ENCODE measurements at regions not wholly inside any gene's neighbourhood (a gene's known extent, or its start where the extent isn't known, plus 50 kb on each side); places are given as distances from the start of the nearest gene placed in this dataset.
"Not testable (repeated sequence)": the region's sequence is repeated elsewhere in the genome, so short reads cannot be mapped to it uniquely, and the experiment has no call there.

- H3K36me3 Mint-ChIP-seq (ENCODE audit: low read depth), result no peaks in the 10 kb centered on the region
- H3K4me3 Mint-ChIP-seq, result no peak overlapping the region
- H3K9me3 Mint-ChIP-seq, result peaks cover 21% of the 10 kb centered on the region
- H3K4me1 Mint-ChIP-seq, result no peaks in the 10 kb centered on the region
- no peaks in the 10 kb centered on the region for H3K27me3 Mint-ChIP-seq
- ChIA-PET POLR2A (no interaction called here), CTCF (no interaction called here)
- H3K27ac Mint-ChIP-seq, result no peak overlapping the region
- no peak for DNase-seq
Measured at GRCh38 chr9:22992780-22993179, 546.2 kb downstream of the DMRTA1 start.

GRCh38 chr9:22997923-22998322 is 551.3 kb downstream of the DMRTA1 start:
- H3K27me3 Mint-ChIP-seq, result no peaks in the 10 kb centered on the region
- H3K27ac Mint-ChIP-seq, result no peak overlapping the region
- no peak for DNase-seq
- H3K4me3 Mint-ChIP-seq, result no peak overlapping the region
- H3K36me3 Mint-ChIP-seq (ENCODE audit: low read depth), result no peaks in the 10 kb centered on the region
- ChIA-PET POLR2A (no interaction called here), CTCF (no interaction called here)
- peaks cover 28% of the 10 kb centered on the region for H3K9me3 Mint-ChIP-seq
- H3K4me1 Mint-ChIP-seq, result no peaks in the 10 kb centered on the region

- Mint-ChIP-seq H3K9me3 (peaks cover 2% of the 10 kb centered on the region), H3K4me3 (no peak overlapping the region), H3K27ac (no peak overlapping the region), H3K4me1 (no peaks in the 10 kb centered on the region), H3K36me3 (ENCODE audit: low read depth) (no peaks in the 10 kb centered on the region), H3K27me3 (no peaks in the 10 kb centered on the region)
- no peak for DNase-seq
- POLR2A ChIA-PET, result no interaction called here
- CTCF ChIA-PET, result no interaction called here
Measured at GRCh38 chr9:23005156-23005555, 558.5 kb downstream of the DMRTA1 start.

GRCh38 chr9:23006127-23006526 is 559.5 kb downstream of the DMRTA1 start:
- ChIA-PET CTCF (no interaction called here), POLR2A (no interaction called here)
- Mint-ChIP-seq H3K27ac (no peak overlapping the region), H3K4me1 (no peaks in the 10 kb centered on the region), H3K4me3 (no peak overlapping the region), H3K36me3 (ENCODE audit: low read depth) (no peaks in the 10 kb centered on the region), H3K27me3 (no peaks in the 10 kb centered on the region), H3K9me3 (no peaks in the 10 kb centered on the region)
- no peak for DNase-seq

DNA sequence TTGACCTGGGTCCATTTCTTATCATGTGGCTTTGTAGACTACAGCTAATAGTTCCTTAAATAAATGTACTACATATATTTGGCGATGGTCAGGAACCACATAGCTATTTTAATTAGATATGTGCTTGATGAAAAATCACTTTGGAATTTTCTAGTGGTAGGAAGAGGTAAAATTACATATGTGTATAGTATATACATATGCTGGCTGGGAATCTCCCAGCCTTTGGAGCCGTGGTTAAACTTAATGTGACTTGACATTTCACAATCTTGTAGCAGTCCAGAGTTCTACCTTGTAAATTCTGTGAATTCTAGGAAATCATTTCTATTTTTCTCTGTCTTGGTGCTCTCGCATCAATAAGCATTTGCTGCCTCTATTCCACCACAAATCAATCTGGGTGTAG is 565.0 kb downstream of the DMRTA1 start:
- H3K4me1 Mint-ChIP-seq, result no peaks in the 10 kb centered on the region
- no peaks in the 10 kb centered on the region for H3K27me3 Mint-ChIP-seq
- POLR2A ChIA-PET, result no interaction called here
- H3K9me3 Mint-ChIP-seq, result no peaks in the 10 kb centered on the region
- no peak overlapping the region for H3K27ac Mint-ChIP-seq
- H3K36me3 Mint-ChIP-seq (ENCODE audit: low read depth), result no peaks in the 10 kb centered on the region
- no peak for DNase-seq
- no peak overlapping the region for H3K4me3 Mint-ChIP-seq
- CTCF ChIA-PET, result no interaction called here

- DNase-seq, result no peak
- Mint-ChIP-seq H3K36me3 (ENCODE audit: low read depth) (no peaks in the 10 kb centered on the region), H3K27me3 (no peaks in the 10 kb centered on the region), H3K27ac (no peak overlapping the region), H3K4me1 (no peaks in the 10 kb centered on the region), H3K4me3 (no peak overlapping the region), H3K9me3 (no peaks in the 10 kb centered on the region)
- ChIA-PET CTCF (no interaction called here), POLR2A (no interaction called here)
Measured at GRCh38 chr9:23015557-23015956, 568.9 kb downstream of the DMRTA1 start.

GRCh38 chr9:23036416-23036815 is 589.8 kb downstream of the DMRTA1 start:
- H3K9me3 Mint-ChIP-seq, result no peaks in the 10 kb centered on the region
- no peak overlapping the region for H3K4me3 Mint-ChIP-seq
- POLR2A ChIA-PET, result no interaction called here
- H3K36me3 Mint-ChIP-seq (ENCODE audit: low read depth), result no peaks in the 10 kb centered on the region
- no peaks in the 10 kb centered on the region for H3K27me3 Mint-ChIP-seq
- no peak overlapping the region for H3K27ac Mint-ChIP-seq
- H3K4me1 Mint-ChIP-seq, result no peaks in the 10 kb centered on the region
- CTCF ChIA-PET, result interaction anchor here (0.5 kb wide), 1 partner anchor 223 kb away, joined by 4 read pairs; no protein-coding TSS in a partner anchor
- DNase-seq, result no peak

GRCh38 chr9:23039402-23039801 is 592.8 kb downstream of the DMRTA1 start:
- no peak for DNase-seq
- ChIA-PET POLR2A (no interaction called here), CTCF (no interaction called here)
- no peaks in the 10 kb centered on the region for H3K27me3 Mint-ChIP-seq
- H3K9me3 Mint-ChIP-seq, result no peaks in the 10 kb centered on the region
- H3K4me1 Mint-ChIP-seq, result no peaks in the 10 kb centered on the region
- H3K27ac Mint-ChIP-seq, result no peak overlapping the region
- H3K4me3 Mint-ChIP-seq, result no peak overlapping the region
- no peaks in the 10 kb centered on the region for H3K36me3 Mint-ChIP-seq (ENCODE audit: low read depth)

GRCh38 chr9:23041466-23041865 is 594.8 kb downstream of the DMRTA1 start:
- H3K9me3 Mint-ChIP-seq, result no peaks in the 10 kb centered on the region
- H3K27me3 Mint-ChIP-seq, result no peaks in the 10 kb centered on the region
- H3K27ac Mint-ChIP-seq, result no peak overlapping the region
- H3K4me1 Mint-ChIP-seq, result no peaks in the 10 kb centered on the region
- no peaks in the 10 kb centered on the region for H3K36me3 Mint-ChIP-seq (ENCODE audit: low read depth)
- H3K4me3 Mint-ChIP-seq, result no peak overlapping the region
- no peak for DNase-seq
- ChIA-PET CTCF (no interaction called here), POLR2A (no interaction called here)

GRCh38 chr9:23044549-23044948 is 597.9 kb downstream of the DMRTA1 start:
- ChIA-PET POLR2A (no interaction called here), CTCF (no interaction called here)
- Mint-ChIP-seq H3K4me3 (no peak overlapping the region), H3K4me1 (no peaks in the 10 kb centered on the region), H3K36me3 (ENCODE audit: low read depth) (no peaks in the 10 kb centered on the region), H3K9me3 (peaks cover 4% of the 10 kb centered on the region), H3K27me3 (no peaks in the 10 kb centered on the region), H3K27ac (no peak overlapping the region)
- no peak for DNase-seq

DNA sequence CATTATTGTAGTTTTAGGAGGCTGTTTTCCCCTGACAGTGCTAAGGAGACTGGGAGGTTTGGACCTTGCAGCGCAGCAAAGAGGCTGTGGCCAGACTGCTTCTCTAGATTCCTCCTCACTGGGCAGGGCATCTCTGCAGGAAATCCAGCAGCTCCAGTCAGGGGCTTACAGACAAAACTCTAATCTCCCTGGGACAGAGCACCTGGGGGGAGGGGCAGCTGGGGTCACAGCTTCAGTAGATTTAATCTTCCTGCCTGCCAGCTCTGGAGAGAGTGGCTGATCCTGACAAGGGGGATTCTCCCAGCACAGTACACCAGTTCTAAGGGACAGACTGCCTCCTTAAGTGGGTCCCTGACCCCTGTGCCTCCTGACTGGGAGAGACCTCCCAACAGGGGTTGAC is 599.4 kb downstream of the DMRTA1 start:
- H3K36me3 Mint-ChIP-seq (ENCODE audit: low read depth); DNase-seq; H3K27me3 Mint-ChIP-seq; H3K9me3 Mint-ChIP-seq; H3K27ac Mint-ChIP-seq; H3K4me3 Mint-ChIP-seq; POLR2A ChIA-PET; H3K4me1 Mint-ChIP-seq; CTCF ChIA-PET: not testable (repeated sequence)

- DNase-seq, result no peak
- POLR2A ChIA-PET, result no interaction called here
- CTCF ChIA-PET, result no interaction called here
Measured at GRCh38 chr9:23050548-23050947, 603.9 kb downstream of the DMRTA1 start.

GRCh38 chr9:23073136-23073535 is 626.5 kb downstream of the DMRTA1 start:
- ChIA-PET POLR2A (no interaction called here), CTCF (no interaction called here)
- no peaks in the 10 kb centered on the region for H3K36me3 Mint-ChIP-seq (ENCODE audit: low read depth)
- no peak overlapping the region for H3K4me3 Mint-ChIP-seq
- H3K27ac Mint-ChIP-seq, result no peak overlapping the region
- H3K9me3 Mint-ChIP-seq, result peaks cover 6% of the 10 kb centered on the region
- no peaks in the 10 kb centered on the region for H3K4me1 Mint-ChIP-seq
- no peak for DNase-seq
- H3K27me3 Mint-ChIP-seq, result no peaks in the 10 kb centered on the region

More at GRCh38 chr9:23050548-23050947, 603.9 kb downstream of the DMRTA1 start:
- no peaks in the 10 kb centered on the region for H3K4me1 Mint-ChIP-seq
- H3K4me3 Mint-ChIP-seq, result no peak overlapping the region
- H3K9me3 Mint-ChIP-seq, result peaks cover 4% of the 10 kb centered on the region
- no peaks in the 10 kb centered on the region for H3K27me3 Mint-ChIP-seq
- H3K27ac Mint-ChIP-seq, result no peak overlapping the region
- H3K36me3 Mint-ChIP-seq (ENCODE audit: low read depth), result no peaks in the 10 kb centered on the region

GRCh38 chr9:23079798-23080197 is 633.2 kb downstream of the DMRTA1 start:
- POLR2A ChIA-PET, result no interaction called here
- H3K4me1 Mint-ChIP-seq, result no peaks in the 10 kb centered on the region
- peaks cover 11% of the 10 kb centered on the region for H3K9me3 Mint-ChIP-seq
- no peak for DNase-seq
- CTCF ChIA-PET, result no interaction called here
- no peak overlapping the region for H3K27ac Mint-ChIP-seq
- H3K27me3 Mint-ChIP-seq, result no peaks in the 10 kb centered on the region
- no peak overlapping the region for H3K4me3 Mint-ChIP-seq
- no peaks in the 10 kb centered on the region for H3K36me3 Mint-ChIP-seq (ENCODE audit: low read depth)

DNA sequence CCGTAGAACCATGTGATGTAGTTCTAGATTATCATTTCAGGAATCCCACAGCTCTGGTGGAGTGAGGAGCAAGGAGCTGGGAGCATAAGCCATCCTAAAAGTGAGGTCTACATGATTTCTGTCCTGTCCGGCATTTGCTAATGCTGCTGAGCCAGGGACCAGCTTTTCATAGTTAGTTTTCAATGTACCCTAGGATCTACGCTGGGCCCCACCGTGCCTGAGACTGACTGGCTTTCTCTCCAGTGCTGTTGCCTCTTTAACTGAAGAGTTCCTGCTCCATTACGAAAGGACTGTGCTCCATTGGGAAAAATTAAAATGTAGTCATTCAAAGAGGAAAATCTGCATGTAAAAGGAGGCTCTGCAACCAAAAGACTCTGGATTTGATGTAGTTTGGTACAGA is 634.8 kb downstream of the DMRTA1 start:
- no peak for DNase-seq
- CTCF ChIA-PET, result no interaction called here
- Mint-ChIP-seq H3K9me3 (peaks cover 16% of the 10 kb centered on the region), H3K27ac (no peak overlapping the region), H3K4me1 (no peaks in the 10 kb centered on the region), H3K36me3 (ENCODE audit: low read depth) (no peaks in the 10 kb centered on the region), H3K4me3 (no peak overlapping the region), H3K27me3 (no peaks in the 10 kb centered on the region)
- POLR2A ChIA-PET, result no interaction called here
